ENCODE measurements at regions not wholly inside any gene's neighbourhood (a gene's known extent, or its start where the extent isn't known, plus 50 kb on each side); places are given as distances from the start of the nearest gene placed in this dataset.

DNA sequence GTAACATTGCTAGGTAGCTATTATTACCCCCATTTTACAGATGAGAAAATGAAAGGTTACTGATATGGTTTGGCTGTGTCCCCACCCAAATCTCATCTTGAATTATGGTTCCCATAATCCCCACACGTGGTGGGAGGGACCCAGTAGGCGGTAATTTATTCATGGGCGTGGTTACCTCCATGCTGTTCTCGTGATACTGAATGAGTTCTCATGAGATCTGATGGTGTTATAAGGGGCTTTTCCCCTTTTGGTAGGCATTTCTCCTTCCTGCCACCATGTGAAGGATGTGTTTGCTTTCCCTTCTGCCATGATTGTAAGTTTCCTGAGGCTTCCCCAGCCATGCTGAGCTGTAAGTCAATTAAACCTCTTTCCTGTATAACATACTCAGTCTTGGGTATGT lies 252.1 kb downstream of the OPA1 start:
- TF ChIP-seq CTCF (conservative IDR thresholded peaks at IDR 0.05; ENCODE audit: low read depth in 2 of 2) (no peak), POLR2AphosphoS5 (IDR thresholded peaks at IDR 0.05; ENCODE audit: low read depth) (no peak), JUNB (IDR thresholded peaks at IDR 0.05; ENCODE audit: unreplicated experiment) (no peak), EZH2 (IDR thresholded peaks at IDR 0.05; ENCODE audit: low read depth, unreplicated experiment) (no peak), ETS1 (IDR thresholded peaks at IDR 0.05) (no peak), REST (IDR thresholded peaks at IDR 0.05; ENCODE audit: unreplicated experiment) (no peak), CREB1 (CRISPR knock-in tag; IDR thresholded peaks at IDR 0.05; ENCODE audit: low read depth) (no peak), EZH2phosphoT487 (IDR thresholded peaks at IDR 0.05; ENCODE audit: unreplicated experiment) (no peak), STAT1 (IDR thresholded peaks at IDR 0.05; ENCODE audit: unreplicated experiment) (no peak), ZNF114 (CRISPR knock-in tag; IDR thresholded peaks at IDR 0.05) (no peak), NANOG (IDR thresholded peaks at IDR 0.05; ENCODE audit: borderline replicate concordance) (no peak), ZNF462 (CRISPR knock-in tag; IDR thresholded peaks at IDR 0.05) (no peak)
